ENCODE measurements at regions not wholly inside any gene's neighbourhood (a gene's known extent, or its start where the extent isn't known, plus 50 kb on each side); places are given as distances from the start of the nearest gene placed in this dataset.

DNA sequence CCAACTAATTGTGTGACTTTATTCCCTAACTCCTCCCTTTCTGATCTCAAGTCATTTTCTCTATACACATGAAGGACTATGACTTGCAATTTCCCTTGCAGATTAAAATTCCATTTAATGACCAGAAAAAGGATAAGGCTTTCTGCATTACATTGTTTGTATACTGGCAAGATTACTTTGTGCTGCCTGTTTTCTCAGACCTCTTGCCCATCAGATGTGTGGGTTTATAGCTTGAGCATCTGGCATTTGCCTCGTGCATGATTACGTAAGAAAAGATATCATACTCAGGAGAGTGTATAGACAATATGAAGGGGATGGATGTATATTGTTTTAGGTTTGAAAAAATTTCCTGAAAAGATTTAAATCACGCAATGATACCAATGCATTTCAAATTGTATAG lies 593.8 kb upstream of the SLIT2 start:
- DNase-seq: no peak
- no peak overlapping the region for H3K4ac ChIP-seq (ENCODE audit: low read depth, low read length)
- no peaks in the 10 kb centered on the region for H3K79me2 ChIP-seq (ENCODE audit: insufficient read depth, low read length)
- no peak overlapping the region for H2BK15ac ChIP-seq (ENCODE audit: low read depth, low read length)
- no CpG with 5 or more reads among the region's 3 CpGs for WGBS (ENCODE audit: extremely low coverage, insufficient read length, low lambda C conversion rate)
- H2AFZ ChIP-seq (ENCODE audit: low read length): no peak overlapping the region
- no peak overlapping the region for H2BK5ac ChIP-seq (ENCODE audit: insufficient read length, low read length)
- Mint-ChIP-seq H3K36me3 (ENCODE audit: insufficient read depth in 1 of 3, low read depth in 3 of 3) (no peaks in the 10 kb centered on the region; a peak in 1 of 7 replicates), H3K27me3 (ENCODE audit: low read depth) (no peaks in the 10 kb centered on the region), H3K27ac (no peak overlapping the region), H3K4me1 (no peaks in the 10 kb centered on the region), H3K9me3 (peaks cover 0 to 3% of the 10 kb centered on the region in 2 experiments; a peak in 1 of 5 replicates), H3K4me3 (no peak overlapping the region)
- no peak overlapping the region for H3K56ac ChIP-seq (ENCODE audit: insufficient read length, low read depth, low read length)
- no peak overlapping the region for H2AK5ac ChIP-seq (ENCODE audit: insufficient read length, low read length)
- H3K14ac ChIP-seq (ENCODE audit: insufficient read depth, low read length): no peak overlapping the region
- H4K8ac ChIP-seq (replicated peaks; ENCODE audit: insufficient read length, low read depth, low read length): no peak overlapping the region
- H2BK20ac ChIP-seq (ENCODE audit: low read depth, low read length, poor library complexity, severe bottlenecking): no peak overlapping the region
- no peak overlapping the region for H4K91ac ChIP-seq (ENCODE audit: insufficient read length, low read depth, low read length)
- no peak overlapping the region for H3K23ac ChIP-seq (ENCODE audit: insufficient read length, low read depth, low read length)
- H2BK12ac ChIP-seq (ENCODE audit: insufficient read length, low read depth, low read length): no peak overlapping the region
- H3K9me3 ChIP-seq (ENCODE audit: control insufficient read depth, low read depth, low read length): no peaks in the 10 kb centered on the region
- H3K9ac ChIP-seq (ENCODE audit: extremely low read depth, insufficient read length, low read length): no peak overlapping the region
- no peaks in the 10 kb centered on the region for H3K79me1 ChIP-seq (ENCODE audit: insufficient read depth, low read depth, low read length, poor library complexity, severe bottlenecking)
- H2BK120ac ChIP-seq (ENCODE audit: low read depth, low read length, poor library complexity, severe bottlenecking): no peak overlapping the region
- no peak overlapping the region for H3K4me2 ChIP-seq (ENCODE audit: insufficient read depth, insufficient read length, low read length)
- no peak overlapping the region for H3K18ac ChIP-seq (ENCODE audit: insufficient read length, low read depth, low read length)
- H3T11ph ChIP-seq (ENCODE audit: low read length): no peak overlapping the region
- H3K27ac ChIP-seq (ENCODE audit: insufficient read length, low read depth, low read length): no peak overlapping the region
- TF ChIP-seq, protein P1, sequence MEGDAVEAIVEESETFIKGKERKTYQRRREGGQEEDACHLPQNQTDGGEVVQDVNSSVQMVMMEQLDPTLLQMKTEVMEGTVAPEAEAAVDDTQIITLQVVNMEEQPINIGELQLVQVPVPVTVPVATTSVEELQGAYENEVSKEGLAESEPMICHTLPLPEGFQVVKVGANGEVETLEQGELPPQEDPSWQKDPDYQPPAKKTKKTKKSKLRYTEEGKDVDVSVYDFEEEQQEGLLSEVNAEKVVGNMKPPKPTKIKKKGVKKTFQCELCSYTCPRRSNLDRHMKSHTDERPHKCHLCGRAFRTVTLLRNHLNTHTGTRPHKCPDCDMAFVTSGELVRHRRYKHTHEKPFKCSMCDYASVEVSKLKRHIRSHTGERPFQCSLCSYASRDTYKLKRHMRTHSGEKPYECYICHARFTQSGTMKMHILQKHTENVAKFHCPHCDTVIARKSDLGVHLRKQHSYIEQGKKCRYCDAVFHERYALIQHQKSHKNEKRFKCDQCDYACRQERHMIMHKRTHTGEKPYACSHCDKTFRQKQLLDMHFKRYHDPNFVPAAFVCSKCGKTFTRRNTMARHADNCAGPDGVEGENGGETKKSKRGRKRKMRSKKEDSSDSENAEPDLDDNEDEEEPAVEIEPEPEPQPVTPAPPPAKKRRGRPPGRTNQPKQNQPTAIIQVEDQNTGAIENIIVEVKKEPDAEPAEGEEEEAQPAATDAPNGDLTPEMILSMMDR (conservative IDR thresholded peaks at IDR 0.05): no peak
- H3K27me3 ChIP-seq (ENCODE audit: insufficient read depth, low read length): no peaks in the 10 kb centered on the region
- no peaks in the 10 kb centered on the region for H4K20me1 ChIP-seq (ENCODE audit: control insufficient read depth, insufficient read depth, insufficient read length)
- H3K23me2 ChIP-seq (ENCODE audit: insufficient read length, low read depth, low read length, poor library complexity, severe bottlenecking): no peaks in the 10 kb centered on the region
- H4K5ac ChIP-seq (ENCODE audit: insufficient read length, low read depth, low read length): no peak overlapping the region
- H3K4me1 ChIP-seq (ENCODE audit: insufficient read depth, low read length): no peaks in the 10 kb centered on the region
